ENCODE measurements at regions not wholly inside any gene's neighbourhood (a gene's known extent, or its start where the extent isn't known, plus 50 kb on each side); places are given as distances from the start of the nearest gene placed in this dataset.

DNA sequence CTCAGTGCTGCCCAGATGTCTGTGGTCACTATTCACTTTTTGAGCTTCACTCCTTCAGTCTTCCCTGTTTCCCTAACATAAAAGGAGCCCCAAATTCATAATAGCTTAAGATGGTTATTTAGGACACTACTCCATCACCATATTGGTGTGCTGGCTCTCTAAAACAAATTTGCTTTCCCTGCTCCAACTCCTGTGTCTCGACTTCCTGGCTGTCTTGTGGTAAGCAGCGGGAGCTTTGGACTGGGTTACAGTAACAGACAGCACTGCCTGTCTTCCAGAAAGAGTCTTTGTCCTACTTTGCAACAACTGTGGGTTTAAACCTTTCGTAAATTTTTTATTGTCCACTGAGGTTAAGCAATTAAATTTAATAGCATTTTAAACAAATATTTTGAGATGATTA lies 389.4 kb downstream of the CDH9 start:
- TF ChIP-seq, protein P1, sequence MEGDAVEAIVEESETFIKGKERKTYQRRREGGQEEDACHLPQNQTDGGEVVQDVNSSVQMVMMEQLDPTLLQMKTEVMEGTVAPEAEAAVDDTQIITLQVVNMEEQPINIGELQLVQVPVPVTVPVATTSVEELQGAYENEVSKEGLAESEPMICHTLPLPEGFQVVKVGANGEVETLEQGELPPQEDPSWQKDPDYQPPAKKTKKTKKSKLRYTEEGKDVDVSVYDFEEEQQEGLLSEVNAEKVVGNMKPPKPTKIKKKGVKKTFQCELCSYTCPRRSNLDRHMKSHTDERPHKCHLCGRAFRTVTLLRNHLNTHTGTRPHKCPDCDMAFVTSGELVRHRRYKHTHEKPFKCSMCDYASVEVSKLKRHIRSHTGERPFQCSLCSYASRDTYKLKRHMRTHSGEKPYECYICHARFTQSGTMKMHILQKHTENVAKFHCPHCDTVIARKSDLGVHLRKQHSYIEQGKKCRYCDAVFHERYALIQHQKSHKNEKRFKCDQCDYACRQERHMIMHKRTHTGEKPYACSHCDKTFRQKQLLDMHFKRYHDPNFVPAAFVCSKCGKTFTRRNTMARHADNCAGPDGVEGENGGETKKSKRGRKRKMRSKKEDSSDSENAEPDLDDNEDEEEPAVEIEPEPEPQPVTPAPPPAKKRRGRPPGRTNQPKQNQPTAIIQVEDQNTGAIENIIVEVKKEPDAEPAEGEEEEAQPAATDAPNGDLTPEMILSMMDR (IDR thresholded peaks at IDR 0.05 in 2 of 3, conservative IDR thresholded peaks at IDR 0.05 in 1 of 3; ENCODE audit: control insufficient read depth in 2 of 3, extremely low read depth in 1 of 3, insufficient read depth in 1 of 3, low read depth in 3 of 3, low read length in 3 of 3), result no peak
- TF ChIP-seq POLR2AphosphoS2 (IDR thresholded peaks at IDR 0.05; ENCODE audit: low read depth, low read length) (no peak), SUZ12 (IDR thresholded peaks at IDR 0.05; ENCODE audit: unreplicated experiment) (no peak), POLR2A (IDR thresholded peaks at IDR 0.05; ENCODE audit: low read depth, low read length) (no peak), ZNF384 (IDR thresholded peaks at IDR 0.05; ENCODE audit: borderline replicate concordance, low read depth, low read length) (no peak), POLR2AphosphoS5 (IDR thresholded peaks at IDR 0.05; ENCODE audit: low read length) (no peak), NRF1 (conservative IDR thresholded peaks at IDR 0.05; ENCODE audit: low read depth, low read length) (no peak), BRCA1 (IDR thresholded peaks at IDR 0.05; ENCODE audit: low read depth, low read length) (no peak), SMARCA5 (IDR thresholded peaks at IDR 0.05) (no peak), YBX1 (IDR thresholded peaks at IDR 0.05) (no peak), CEBPB (IDR thresholded peaks at IDR 0.05; ENCODE audit: borderline replicate concordance in 1 of 2, low read depth in 2 of 2, low read length in 2 of 2) (no peak)
- TF ChIP-seq, protein P2, sequence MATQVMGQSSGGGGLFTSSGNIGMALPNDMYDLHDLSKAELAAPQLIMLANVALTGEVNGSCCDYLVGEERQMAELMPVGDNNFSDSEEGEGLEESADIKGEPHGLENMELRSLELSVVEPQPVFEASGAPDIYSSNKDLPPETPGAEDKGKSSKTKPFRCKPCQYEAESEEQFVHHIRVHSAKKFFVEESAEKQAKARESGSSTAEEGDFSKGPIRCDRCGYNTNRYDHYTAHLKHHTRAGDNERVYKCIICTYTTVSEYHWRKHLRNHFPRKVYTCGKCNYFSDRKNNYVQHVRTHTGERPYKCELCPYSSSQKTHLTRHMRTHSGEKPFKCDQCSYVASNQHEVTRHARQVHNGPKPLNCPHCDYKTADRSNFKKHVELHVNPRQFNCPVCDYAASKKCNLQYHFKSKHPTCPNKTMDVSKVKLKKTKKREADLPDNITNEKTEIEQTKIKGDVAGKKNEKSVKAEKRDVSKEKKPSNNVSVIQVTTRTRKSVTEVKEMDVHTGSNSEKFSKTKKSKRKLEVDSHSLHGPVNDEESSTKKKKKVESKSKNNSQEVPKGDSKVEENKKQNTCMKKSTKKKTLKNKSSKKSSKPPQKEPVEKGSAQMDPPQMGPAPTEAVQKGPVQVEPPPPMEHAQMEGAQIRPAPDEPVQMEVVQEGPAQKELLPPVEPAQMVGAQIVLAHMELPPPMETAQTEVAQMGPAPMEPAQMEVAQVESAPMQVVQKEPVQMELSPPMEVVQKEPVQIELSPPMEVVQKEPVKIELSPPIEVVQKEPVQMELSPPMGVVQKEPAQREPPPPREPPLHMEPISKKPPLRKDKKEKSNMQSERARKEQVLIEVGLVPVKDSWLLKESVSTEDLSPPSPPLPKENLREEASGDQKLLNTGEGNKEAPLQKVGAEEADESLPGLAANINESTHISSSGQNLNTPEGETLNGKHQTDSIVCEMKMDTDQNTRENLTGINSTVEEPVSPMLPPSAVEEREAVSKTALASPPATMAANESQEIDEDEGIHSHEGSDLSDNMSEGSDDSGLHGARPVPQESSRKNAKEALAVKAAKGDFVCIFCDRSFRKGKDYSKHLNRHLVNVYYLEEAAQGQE (IDR thresholded peaks at IDR 0.05; ENCODE audit: low read depth, low read length), result no peak
- TF ChIP-seq, protein P3, sequence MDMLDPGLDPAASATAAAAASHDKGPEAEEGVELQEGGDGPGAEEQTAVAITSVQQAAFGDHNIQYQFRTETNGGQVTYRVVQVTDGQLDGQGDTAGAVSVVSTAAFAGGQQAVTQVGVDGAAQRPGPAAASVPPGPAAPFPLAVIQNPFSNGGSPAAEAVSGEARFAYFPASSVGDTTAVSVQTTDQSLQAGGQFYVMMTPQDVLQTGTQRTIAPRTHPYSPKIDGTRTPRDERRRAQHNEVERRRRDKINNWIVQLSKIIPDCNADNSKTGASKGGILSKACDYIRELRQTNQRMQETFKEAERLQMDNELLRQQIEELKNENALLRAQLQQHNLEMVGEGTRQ (IDR thresholded peaks at IDR 0.05; ENCODE audit: borderline replicate concordance, low read depth, low read length), result no peak
- TF ChIP-seq, protein P4, sequence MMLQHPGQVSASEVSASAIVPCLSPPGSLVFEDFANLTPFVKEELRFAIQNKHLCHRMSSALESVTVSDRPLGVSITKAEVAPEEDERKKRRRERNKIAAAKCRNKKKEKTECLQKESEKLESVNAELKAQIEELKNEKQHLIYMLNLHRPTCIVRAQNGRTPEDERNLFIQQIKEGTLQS (IDR thresholded peaks at IDR 0.05; ENCODE audit: borderline replicate concordance, extremely low read depth, low read depth, low read length), result no peak
